Thyroid gland (tissue), 4 donors: ENCODE measurements at regions not wholly inside any gene's neighbourhood (a gene's known extent, or its start where the extent isn't known, plus 50 kb on each side); places are given as distances from the start of the nearest gene placed in this dataset.

Experiments
- DNase-seq, 2 donors: peaks; one replicate each; pipeline ENCODE4 v3.0.0-alpha.2; 2019
- H3K27ac ChIP-seq, 3 donors: fragments of 200-600 bp; sonication (generic); 1 replicate in 2 of 3; 2 replicates in 1 of 3; pipeline ENCODE4 v1.5.1; 2016 to 2019; ENCODE audit warnings: mild to moderate bottlenecking in 1 of 3, moderate library complexity in 1 of 3
- H3K27me3 ChIP-seq: fragments of 200-600 bp; sonication (generic); one replicate; pipeline ENCODE4 v1.5.1; 2019
- H3K36me3 ChIP-seq, 2 donors: fragments of 200-600 bp; sonication (generic); one replicate each; pipeline ENCODE4 v1.5.1; 2016 to 2019
- H3K4me1 ChIP-seq, 2 donors: fragments of 200-600 bp; sonication (generic); one replicate each; pipeline ENCODE4 v1.5.1; 2017 to 2019
- H3K4me3 ChIP-seq, 3 donors: fragments of 200-600 bp; sonication (generic); replicated peaks in 1 of 3; 1 replicate in 2 of 3; 2 replicates in 1 of 3; pipeline ENCODE4 v1.5.1; 2016; ENCODE audit warnings: mild to moderate bottlenecking in 1 of 3
- H3K9me3 ChIP-seq: fragments of 200-600 bp; sonication (generic); one replicate; pipeline ENCODE4 v1.5.1; 2017
- CTCF ChIP-seq, 6 experiments: fragments of 200-600 bp in 3 of 6; fragments of 450-650 bp in 3 of 6; sonication (generic) in 3 of 6; IDR thresholded peaks; one replicate each; pipeline ENCODE4 v1.5.1; 2016 to 2019; ENCODE audit warnings: antibody characterized with exemption in 6 of 6, mild to moderate bottlenecking in 2 of 6, inconsistent platforms in 1 of 6, moderate library complexity in 1 of 6
- POLR2A ChIP-seq, 2 donors: fragments of 450-650 bp; IDR thresholded peaks; one replicate each; pipeline ENCODE4 v1.6.1; 2017; ENCODE audit warnings: antibody characterized with exemption in 2 of 2, mild to moderate bottlenecking in 2 of 2, moderate library complexity in 1 of 2
- WGBS, 2 donors: methylation state at CpG; one replicate each; pipeline ENCODE4 v1.1.5; 2017; 5-methylcytosine and 5-hydroxymethylcytosine counted together
- intact Hi-C: fragments of 100-400 bp; cut with DNase I; formaldehyde crosslinking; loops from one replicate; pipeline ENCODE4 v1.15.1; 2023

GRCh38 chr12:128056136-128056801 is 210.7 kb upstream of the TMEM132C start:
- no peak for DNase-seq
- intact Hi-C loops, result no loop called here
- Histone ChIP-seq H3K4me3 (no peak overlapping the region), H3K4me1 (no peaks in the 10 kb centered on the region), H3K9me3 (no peaks in the 10 kb centered on the region), H3K36me3 (no peaks in the 10 kb centered on the region), H3K27ac (no peak overlapping the region), H3K27me3 (no peaks in the 10 kb centered on the region)
- 51 to 61% methylated on average over 10 of the region's 10 CpGs for WGBS, 2 donors
- TF ChIP-seq POLR2A (IDR thresholded peaks at IDR 0.05), result no peak
- no peak for TF ChIP-seq CTCF (IDR thresholded peaks at IDR 0.05)

GRCh38 chr12:128057586-128057985 is 209.4 kb upstream of the TMEM132C start:
- H3K4me1 ChIP-seq, result no peaks in the 10 kb centered on the region
- TF ChIP-seq POLR2A (IDR thresholded peaks at IDR 0.05), result no peak
- TF ChIP-seq CTCF (IDR thresholded peaks at IDR 0.05), result no peak
- no peak overlapping the region for H3K27ac ChIP-seq
- H3K36me3 ChIP-seq, result no peaks in the 10 kb centered on the region
- intact Hi-C loops, result no loop called here
- H3K27me3 ChIP-seq, result no peaks in the 10 kb centered on the region
- no peaks in the 10 kb centered on the region for H3K9me3 ChIP-seq
- H3K4me3 ChIP-seq, result no peak overlapping the region
- WGBS, 2 donors, result 92 to 94% methylated on average over 9 of the region's 9 CpGs
- DNase-seq, result no peak

GRCh38 chr12:128059621-128060370 is 207.2 kb upstream of the TMEM132C start:
- Histone ChIP-seq H3K9me3 (no peaks in the 10 kb centered on the region), H3K27ac (no peak overlapping the region), H3K27me3 (no peaks in the 10 kb centered on the region), H3K36me3 (no peaks in the 10 kb centered on the region), H3K4me3 (no peak overlapping the region), H3K4me1 (no peaks in the 10 kb centered on the region)
- WGBS, 2 donors, result 71 to 81% methylated on average over 18 of the region's 18 CpGs
- intact Hi-C loops, result no loop called here
- no peak for DNase-seq
- no peak for TF ChIP-seq CTCF (IDR thresholded peaks at IDR 0.05)
- TF ChIP-seq POLR2A (IDR thresholded peaks at IDR 0.05), result no peak

- no peaks in the 10 kb centered on the region for H3K9me3 ChIP-seq
- TF ChIP-seq CTCF (IDR thresholded peaks at IDR 0.05), result no peak
- no peak for TF ChIP-seq POLR2A (IDR thresholded peaks at IDR 0.05)
- no peaks in the 10 kb centered on the region for H3K4me1 ChIP-seq
- no peak overlapping the region for H3K27ac ChIP-seq
- no peak for DNase-seq
- intact Hi-C loops, result no loop called here
- 72 to 74% methylated on average over 5 of the region's 5 CpGs for WGBS, 2 donors
- H3K36me3 ChIP-seq, result no peaks in the 10 kb centered on the region
- no peaks in the 10 kb centered on the region for H3K27me3 ChIP-seq
- H3K4me3 ChIP-seq, result no peak overlapping the region
Observed at GRCh38 chr12:128068211-128068610, 198.8 kb upstream of the TMEM132C start.

GRCh38 chr12:128069359-128069997 is 197.5 kb upstream of the TMEM132C start:
- H3K27ac ChIP-seq, result no peak overlapping the region
- DNase-seq, result peak; percentile 8 to 10
- TF ChIP-seq CTCF (IDR thresholded peaks at IDR 0.05), result peak in 3 of 6 experiments; percentile 15 to 42 (median 23)
- TF ChIP-seq POLR2A (IDR thresholded peaks at IDR 0.05), result no peak
- no peak overlapping the region for H3K4me3 ChIP-seq
- H3K4me1 ChIP-seq, result no peaks in the 10 kb centered on the region
- no peaks in the 10 kb centered on the region for H3K9me3 ChIP-seq
- H3K36me3 ChIP-seq, result no peaks in the 10 kb centered on the region
- H3K27me3 ChIP-seq, result no peaks in the 10 kb centered on the region
- intact Hi-C loops, result no loop called here
- 28 to 31% methylated on average over 12 of the region's 12 CpGs for WGBS, 2 donors
